HepG2 (cell line): ENCODE measurements at regions not wholly inside any gene's neighbourhood (a gene's known extent, or its start where the extent isn't known, plus 50 kb on each side); places are given as distances from the start of the nearest gene placed in this dataset.

Experiments
- ATAC-seq: fragments of 200-7000 bp; cut with Tn5 transposase; 3 replicates; pipeline ENCODE4 v1.9.1; 2020; ENCODE audit warnings: mild to moderate bottlenecking, moderate library complexity
- BruUV-seq: library from RNA; stranded (reverse); fragments of 400-500 nt; replicated peaks from 2 replicates; lab custom pipeline; 2021; lab: Mats Ljungman, UMichigan
- CTCF ChIA-PET: fragments of 300-600 bp; formaldehyde crosslinking; extraction: SDS; loops from one replicate; lab custom pipeline; 2021; ENCODE audit warnings: low total read pairs, inconsistent platforms, low intra/inter-chr PET ratio; lab: Yijun Ruan, JAX
- POLR2A ChIA-PET: fragments of 350-600 bp; sonication (Branson Sonifier 250); formaldehyde crosslinking; loops from one replicate; lab custom pipeline; 2020; ENCODE audit warnings: antibody characterized with exemption, inconsistent platforms; lab: Yijun Ruan, JAX
- DNase-seq: peaks from one replicate; pipeline ENCODE4 v3.0.0-alpha.2; 2015; ENCODE audit warnings: low spot score
- FAIRE-seq: peaks from 3 replicates; lab custom pipeline; 2011; peaks lifted over from hg19 to GRCh38; lab: Jason Lieb, UNC
- H2AFZ ChIP-seq: one replicate; pipeline ENCODE4 v1.6.1; 2011; ENCODE audit warnings: low read length, inconsistent platforms
- H3K27ac ChIP-seq: fragments of 300-600 bp; 3 replicates; pipeline ENCODE4 v1.8.0; 2011; ENCODE audit warnings: mixed run types, mild to moderate bottlenecking, mixed read lengths, low read length, inconsistent platforms; ENCODE audit not compliant: insufficient read depth; ENCODE audit errors: extremely low read length
- H3K27me3 ChIP-seq, 2 experiments: fragments of 200-600 bp in 1 of 2; 2 replicates in 1 of 2; 3 replicates in 1 of 2; pipeline versions ENCODE4 v1.6.0 to v1.8.0; 2011; ENCODE audit warnings: low read length in 2 of 2, mild to moderate bottlenecking in 2 of 2, moderate library complexity in 2 of 2, inconsistent platforms in 1 of 2; ENCODE audit not compliant: insufficient read depth in 2 of 2, control insufficient read depth in 1 of 2
- H3K36me3 ChIP-seq, 2 experiments: fragments of 200-600 bp in 1 of 2; replicated peaks in 1 of 2; 2 replicates in 1 of 2; 3 replicates in 1 of 2; pipeline versions ENCODE4 v1.5.1 to v1.8.0; 2011; ENCODE audit warnings: low read length in 2 of 2, inconsistent platforms in 1 of 2; ENCODE audit not compliant: insufficient read depth in 2 of 2, control insufficient read depth in 1 of 2
- H3K4me1 ChIP-seq: 2 replicates; pipeline ENCODE4 v1.5.1; 2012; ENCODE audit warnings: low read length, inconsistent platforms; ENCODE audit not compliant: insufficient read depth
- H3K4me2 ChIP-seq: 2 replicates; pipeline ENCODE4 v1.6.0; 2011; ENCODE audit warnings: low read depth, low read length, inconsistent platforms
- H3K4me3 ChIP-seq, 3 experiments: fragments of 200-600 bp in 1 of 3; sonication (generic), shearing (Covaris generic) in 1 of 3; replicated peaks in 1 of 3; 2 replicates each; pipeline ENCODE4 v1.5.1; 2011 to 2016; ENCODE audit warnings: low read length in 3 of 3, inconsistent platforms in 2 of 3, low read depth in 2 of 3, mild to moderate bottlenecking in 2 of 3, control low read depth in 1 of 3, mixed read lengths in 1 of 3; ENCODE audit not compliant: insufficient read depth in 1 of 3
- H3K79me2 ChIP-seq: one replicate; pipeline ENCODE4 v1.6.1; 2011; ENCODE audit warnings: low read length, inconsistent platforms; ENCODE audit not compliant: insufficient read depth
- H3K9ac ChIP-seq: 2 replicates; pipeline ENCODE4 v1.6.0; 2011; ENCODE audit warnings: mild to moderate bottlenecking, low read depth, low read length, inconsistent platforms; ENCODE audit not compliant: insufficient read depth
- H3K9me3 ChIP-seq: 2 replicates; pipeline ENCODE4 v1.5.1; 2012; ENCODE audit warnings: mild to moderate bottlenecking, low read length
- H4K20me1 ChIP-seq: 2 replicates; pipeline ENCODE4 v1.6.0; 2011; ENCODE audit warnings: inconsistent platforms, mild to moderate bottlenecking, low read length, moderate library complexity; ENCODE audit not compliant: insufficient read depth
- E2F2 ChIP-seq: sonication (generic); formaldehyde crosslinking; IDR thresholded peaks from 2 replicates; pipeline ENCODE4 v1.4.0; 2020; ENCODE audit warnings: missing genetic modification reagents, borderline replicate concordance
- HMGA1 ChIP-seq: sonication (generic); formaldehyde crosslinking; conservative IDR thresholded peaks from 2 replicates; pipeline ENCODE4 v1.4.0; 2020; ENCODE audit warnings: missing genetic modification reagents
- RFXANK ChIP-seq: IDR thresholded peaks from 2 replicates; pipeline ENCODE4 v1.6.1; 2016
- SRF ChIP-seq: IDR thresholded peaks from 2 replicates; pipeline ENCODE4 v1.6.1; 2011; ENCODE audit warnings: mild to moderate bottlenecking, low read depth, low read length, moderate library complexity
- SRSF9 ChIP-seq: fragments of 200-400 bp; formaldehyde crosslinking; IDR thresholded peaks from 2 replicates; pipeline ENCODE4 v1.6.1; 2018; ENCODE audit warnings: borderline replicate concordance, mild to moderate bottlenecking, low read depth, low read length; ENCODE audit not compliant: insufficient read depth, poor library complexity, severe bottlenecking
- TERF1 ChIP-seq: sonication (generic); formaldehyde crosslinking; IDR thresholded peaks from 2 replicates; pipeline ENCODE4 v1.8.0; 2022; ENCODE audit warnings: mild to moderate bottlenecking, missing genetic modification reagents, moderate library complexity
- ZNF24 ChIP-seq: fragments of 450-650 bp; IDR thresholded peaks from 2 replicates; pipeline ENCODE4 v1.6.1; 2017; ENCODE audit warnings: antibody characterized with exemption, mild to moderate bottlenecking
- ZNF44 ChIP-seq: sonication (generic); formaldehyde crosslinking; IDR thresholded peaks from 2 replicates; pipeline ENCODE4 v1.5.1; 2020; ENCODE audit warnings: mild to moderate bottlenecking, missing genetic modification reagents
- ZNF577 ChIP-seq: sonication (generic); formaldehyde crosslinking; IDR thresholded peaks from 2 replicates; pipeline ENCODE4 v1.4.0; 2020; ENCODE audit warnings: mild to moderate bottlenecking, low read depth, missing genetic modification reagents, borderline replicate concordance
- WGBS: methylation state at CpG from one replicate; pipeline ENCODE4 v1.1.6; 2017; ENCODE audit warnings: low lambda C conversion rate; 5-methylcytosine and 5-hydroxymethylcytosine counted together
- in situ Hi-C: cut with HindIII; loops from 2 replicates; pipeline ENCODE4 v1.10.0; 2017; ENCODE audit warnings: low pct_unique_long_range_greater_than_20kb; ENCODE audit not compliant: extremely low pct_ligation_motif_present
- intact Hi-C: fragments of 100-400 bp; cut with micrococcal nuclease; formaldehyde crosslinking; loops from one replicate; pipeline ENCODE4 v1.10.0; 2022; ENCODE audit not compliant: unreplicated experiment

GRCh38 chr7:52243685-52244084 is 791.7 kb upstream of the POM121L12 start (continued):
- TF ChIP-seq SRSF9 (no peak), ZNF24 (no peak), RFXANK (no peak), E2F2 (CRISPR knock-in tag) (no peak), SRF (no peak), TERF1 (CRISPR knock-in tag) (no peak)
- TF ChIP-seq, all 625 proteins: peak for 0

DNA sequence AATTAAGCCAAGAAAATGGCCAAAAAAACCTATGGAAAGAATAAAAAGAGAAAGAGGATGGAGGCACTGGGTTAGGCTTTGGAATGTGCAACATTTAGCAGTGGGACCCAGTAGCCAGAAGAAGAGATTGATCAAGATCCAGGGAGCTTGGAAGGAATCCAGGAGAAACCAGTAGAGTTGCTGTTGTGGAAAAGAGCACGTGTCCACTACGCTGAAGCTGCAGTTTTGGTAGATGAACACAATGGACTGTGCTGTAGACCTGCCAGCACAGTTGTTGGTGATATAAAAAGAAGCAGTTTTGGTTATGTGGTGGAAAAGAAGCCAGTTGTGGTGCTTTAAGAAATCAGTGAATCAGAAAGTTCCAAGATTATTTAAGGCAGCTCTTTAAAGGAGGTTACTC is 802.2 kb upstream of the POM121L12 start:
- BruUV-seq = no TSS peak
- in situ Hi-C loops = no loop called here

More for the DNA sequence above, 802.2 kb upstream of the POM121L12 start:
- H3K36me3 ChIP-seq = no peaks in the 10 kb centered on the region
- no peak overlapping the region for H2AFZ ChIP-seq
- H3K27me3 ChIP-seq = no peaks in the 10 kb centered on the region
- H3K79me2 ChIP-seq = no peaks in the 10 kb centered on the region
- ChIA-PET CTCF (no interaction called here), POLR2A (no interaction called here)
- ATAC-seq = no peak
- no peak for TF ChIP-seq ZNF44 (CRISPR knock-in tag)
- no peak for TF ChIP-seq ZNF577 (CRISPR knock-in tag)
- TF ChIP-seq HMGA1 (CRISPR knock-in tag) = no peak
- H3K9me3 ChIP-seq = peaks cover 7% of the 10 kb centered on the region; the same call in 1 of the 2 replicates
- no peak overlapping the region for H3K4me3 ChIP-seq
- intact Hi-C loops = no loop called here
- 17% methylated on average over 2 of the region's 2 CpGs for WGBS
- FAIRE-seq = no peak
- no peaks in the 10 kb centered on the region for H3K4me1 ChIP-seq
- no peaks in the 10 kb centered on the region for H4K20me1 ChIP-seq
- no peak for DNase-seq
- H3K27ac ChIP-seq = no peak overlapping the region
- no peak overlapping the region for H3K9ac ChIP-seq
- no peak overlapping the region for H3K4me2 ChIP-seq
